Activated CD8-positive, alpha-beta T cell treated with anti-CD3 and anti-CD28 coated beads for 36 hours (primary cell): ENCODE measurements at regions not wholly inside any gene's neighbourhood (a gene's known extent, or its start where the extent isn't known, plus 50 kb on each side); places are given as distances from the start of the nearest gene placed in this dataset.

ENCODE experiments used
- ATAC-seq: fragments of 200-7000 bp; cut with Tn5 transposase; one replicate; pipeline ENCODE4 v1.10.0; 2021; ENCODE audit warnings: mild to moderate bottlenecking, moderate library complexity
- CTCF ChIA-PET: fragments of 350-600 bp; sonication (Branson Sonifier 250); formaldehyde crosslinking; loops from one replicate; lab custom pipeline; 2021; ENCODE audit warnings: antibody characterized with exemption; lab: Charles Lee
- POLR2A ChIA-PET: fragments of 350-600 bp; sonication (Branson Sonifier 250); formaldehyde crosslinking; loops from one replicate; lab custom pipeline; 2021; ENCODE audit warnings: antibody characterized with exemption; lab: Charles Lee
- DNase-seq: peaks from one replicate; pipeline ENCODE4 v3.0.0-alpha.2; 2020
- H3K27ac Mint-ChIP-seq: one replicate; pipeline ENCODE4 v1.8.0; 2021; ENCODE audit warnings: mild to moderate bottlenecking, mixed read lengths
- H3K27me3 Mint-ChIP-seq: one replicate; pipeline ENCODE4 v1.8.0; 2021; ENCODE audit warnings: mixed read lengths
- H3K36me3 Mint-ChIP-seq: one replicate; pipeline ENCODE4 v1.8.0; 2021; ENCODE audit warnings: low read depth, mixed read lengths
- H3K4me1 Mint-ChIP-seq: one replicate; pipeline ENCODE4 v1.8.0; 2021; ENCODE audit warnings: low read depth, mixed read lengths
- H3K4me3 Mint-ChIP-seq: one replicate; pipeline ENCODE4 v1.8.0; 2021; ENCODE audit warnings: mild to moderate bottlenecking, moderate library complexity, mixed read lengths
- H3K9me3 Mint-ChIP-seq: one replicate; pipeline ENCODE4 v1.8.0; 2021; ENCODE audit warnings: mixed read lengths
- CTCF ChIP-seq: fragments of 200-600 bp; IDR thresholded peaks from one replicate; pipeline ENCODE4 v1.8.0; 2022; ENCODE audit warnings: antibody characterized with exemption, mild to moderate bottlenecking
- intact Hi-C: fragments of 100-400 bp; cut with micrococcal nuclease; formaldehyde crosslinking; loops from one replicate; pipeline ENCODE4 v1.10.0; 2022

- POLR2A ChIA-PET, result no interaction called here
- CTCF ChIA-PET, result no interaction called here
- no peak for ATAC-seq
- no peaks in the 10 kb centered on the region for H3K27me3 Mint-ChIP-seq
- no peaks in the 10 kb centered on the region for H3K4me1 Mint-ChIP-seq
- DNase-seq, result no peak
- intact Hi-C loops, result no loop called here
- no peak overlapping the region for H3K27ac Mint-ChIP-seq
- peaks cover 7% of the 10 kb centered on the region for H3K9me3 Mint-ChIP-seq
- no peaks in the 10 kb centered on the region for H3K36me3 Mint-ChIP-seq
- no peak overlapping the region for H3K4me3 Mint-ChIP-seq
- TF ChIP-seq CTCF, result no peak
Measured at GRCh38 chr2:164187121-164187520, 434.2 kb downstream of the GRB14 start.

GRCh38 chr2:164186591-164186990 lies 434.7 kb downstream of the GRB14 start:
- intact Hi-C loops, result no loop called here
- no peaks in the 10 kb centered on the region for H3K36me3 Mint-ChIP-seq

GRCh38 chr2:164182116-164182627 lies 439.1 kb downstream of the GRB14 start:
- POLR2A ChIA-PET, result no interaction called here
- Mint-ChIP-seq H3K27ac (no peak overlapping the region), H3K27me3 (no peaks in the 10 kb centered on the region), H3K4me1 (no peaks in the 10 kb centered on the region), H3K9me3 (peaks cover 2% of the 10 kb centered on the region), H3K4me3 (no peak overlapping the region), H3K36me3 (no peaks in the 10 kb centered on the region)
- no peak for ATAC-seq
- no peak for TF ChIP-seq CTCF
- intact Hi-C loops, result no loop called here
- DNase-seq, result no peak
- CTCF ChIA-PET, result no interaction called here

More at GRCh38 chr2:164186591-164186990, 434.7 kb downstream of the GRB14 start:
- ATAC-seq (no peak), DNase-seq (no peak)
- POLR2A ChIA-PET, result no interaction called here
- peaks cover 7% of the 10 kb centered on the region for H3K9me3 Mint-ChIP-seq
- no peaks in the 10 kb centered on the region for H3K27me3 Mint-ChIP-seq
- no peak overlapping the region for H3K27ac Mint-ChIP-seq
- no peak for TF ChIP-seq CTCF
- H3K4me3 Mint-ChIP-seq, result no peak overlapping the region
- CTCF ChIA-PET, result no interaction called here
- no peaks in the 10 kb centered on the region for H3K4me1 Mint-ChIP-seq

GRCh38 chr2:164178835-164179465 lies 442.3 kb downstream of the GRB14 start:
- Mint-ChIP-seq H3K4me1 (no peaks in the 10 kb centered on the region), H3K4me3 (no peak overlapping the region), H3K36me3 (no peaks in the 10 kb centered on the region), H3K9me3 (peaks cover 3% of the 10 kb centered on the region), H3K27me3 (no peaks in the 10 kb centered on the region), H3K27ac (no peak overlapping the region)
- no peak for TF ChIP-seq CTCF
- intact Hi-C loops, result no loop called here
- DNase-seq, result no peak
- ATAC-seq, result no peak
- CTCF ChIA-PET, result no interaction called here
- POLR2A ChIA-PET, result no interaction called here

- no peak overlapping the region for H3K27ac Mint-ChIP-seq
- POLR2A ChIA-PET, result no interaction called here
- no peaks in the 10 kb centered on the region for H3K4me1 Mint-ChIP-seq
Measured at GRCh38 chr2:164164602-164165001, 428.8 kb upstream of the FIGN start.

More at GRCh38 chr2:164164602-164165001, 428.8 kb upstream of the FIGN start:
- ATAC-seq, result no peak
- CTCF ChIA-PET, result no interaction called here
- Mint-ChIP-seq H3K36me3 (no peaks in the 10 kb centered on the region), H3K9me3 (no peaks in the 10 kb centered on the region), H3K4me3 (no peak overlapping the region), H3K27me3 (no peaks in the 10 kb centered on the region)
- no peak for DNase-seq
- intact Hi-C loops, result no loop called here
- no peak for TF ChIP-seq CTCF
